ENCODE measurements at regions not wholly inside any gene's neighbourhood (a gene's known extent, or its start where the extent isn't known, plus 50 kb on each side); places are given as distances from the start of the nearest gene placed in this dataset.

GRCh38 chr3:25071846-25072245, 356.2 kb upstream of the RARB start (continued):
- no peak for TF ChIP-seq SP2 (IDR thresholded peaks at IDR 0.05; ENCODE audit: extremely low read depth, low read depth, low read length, poor library complexity, severe bottlenecking)

GRCh38 chr3:25073423-25073822, 354.6 kb upstream of the RARB start:
- Histone ChIP-seq H3K4me1 (replicated peaks in 1 of 2; ENCODE audit: control insufficient read depth in 2 of 2, insufficient read depth in 2 of 2, low read length in 2 of 2) (no peaks in the 10 kb centered on the region), H3K27ac (ENCODE audit: extremely low read depth, low read depth, low read length) (no peak overlapping the region), H2AFZ (ENCODE audit: low read depth, low read length) (no peak overlapping the region), H3K4me2 (ENCODE audit: insufficient read depth, low read length) (no peak overlapping the region), H3K36me3 (ENCODE audit: control insufficient read depth, insufficient read depth, low read length) (no peaks in the 10 kb centered on the region), H3K79me2 (ENCODE audit: control insufficient read depth, insufficient read depth, low read length) (no peaks in the 10 kb centered on the region), H3K9me3 (replicated peaks; ENCODE audit: control insufficient read depth, insufficient read depth, low read depth, low read length) (no peaks in the 10 kb centered on the region), H3K9ac (ENCODE audit: insufficient read depth in 1 of 2, low read depth in 2 of 2, low read length in 2 of 2) (no peak overlapping the region), H3K27me3 (ENCODE audit: control insufficient read depth in 2 of 2, insufficient read depth in 2 of 2, low read length in 2 of 2) (no peaks in the 10 kb centered on the region), H4K20me1 (replicated peaks; ENCODE audit: control insufficient read depth, insufficient read depth, low read length) (no peaks in the 10 kb centered on the region), H3K9me1 (ENCODE audit: control insufficient read depth, insufficient read depth, low read length) (no peaks in the 10 kb centered on the region), H3K4me3 (no peak overlapping the region)
- FAIRE-seq (no peak), ATAC-seq (no peak), DNase-seq (ENCODE audit: extremely low read depth in 1 of 4, low spot score in 3 of 4) (no peak)
- TF ChIP-seq RB1 (IDR thresholded peaks at IDR 0.05; ENCODE audit: low read depth): no peak
- no peak for TF ChIP-seq ATF4 (CRISPR knock-in tag; IDR thresholded peaks at IDR 0.05)
- no peak for TF ChIP-seq BCOR (IDR thresholded peaks at IDR 0.05)
- no peak for TF ChIP-seq HMG20A (CRISPR knock-in tag; conservative IDR thresholded peaks at IDR 0.05)
- TF ChIP-seq CHD1 (IDR thresholded peaks at IDR 0.05; ENCODE audit: low read length): no peak
- no peak for TF ChIP-seq GATA2 (CRISPR knock-in tag; IDR thresholded peaks at IDR 0.05)
- TF ChIP-seq NCOA6 (IDR thresholded peaks at IDR 0.05): no peak
- BruUV-seq (replicated peaks): no TSS peak
- CTCF ChIA-PET (ENCODE audit: low intra/inter-chr PET ratio): no interaction called here
- in situ Hi-C loops (cut with MboI): no loop called here
- 5% methylated on average over 1 of the region's 1 CpG for WGBS (ENCODE audit: insufficient coverage, low coverage, missing lambda C conversion rate)
- intact Hi-C loops (cut with micrococcal nuclease): no loop called here
- POLR2A ChIA-PET: no interaction called here

All from K562 (cell line).